Gastroesophageal sphincter (tissue), 4 donors: ENCODE measurements at regions not wholly inside any gene's neighbourhood (a gene's known extent, or its start where the extent isn't known, plus 50 kb on each side); places are given as distances from the start of the nearest gene placed in this dataset.

Experiments used
- ATAC-seq: fragments of 150-250 bp; one replicate; pipeline ENCODE4 v1.9.1; 2016; ENCODE audit warnings: mild to moderate bottlenecking, moderate library complexity
- H3K27ac ChIP-seq, 4 donors: fragments of 200-600 bp; sonication (generic) in 3 of 4; 1 replicate in 3 of 4; 2 replicates in 1 of 4; pipeline ENCODE4 v1.5.1; 2016 to 2019
- H3K27me3 ChIP-seq: fragments of 200-600 bp; sonication (generic); one replicate; pipeline ENCODE4 v1.5.1; 2019
- H3K36me3 ChIP-seq, 2 donors: fragments of 200-600 bp; sonication (generic); one replicate each; pipeline ENCODE4 v1.5.1; 2019; ENCODE audit warnings: control low read depth in 1 of 2
- H3K4me1 ChIP-seq, 3 donors: fragments of 200-600 bp; sonication (generic); 1 replicate in 2 of 3; 2 replicates in 1 of 3; pipeline ENCODE4 v1.5.1; 2016 to 2019; ENCODE audit warnings: control low read depth in 2 of 3
- H3K4me3 ChIP-seq, 2 donors: fragments of 200-600 bp; sonication (generic); one replicate each; pipeline ENCODE4 v1.5.1; 2019; ENCODE audit warnings: mild to moderate bottlenecking in 1 of 2, moderate library complexity in 1 of 2
- H3K9me3 ChIP-seq, 3 donors: fragments of 200-600 bp; sonication (generic); one replicate each; pipeline ENCODE4 v1.5.1; 2017 to 2019; ENCODE audit warnings: control low read depth in 2 of 3
- EP300 ChIP-seq: sonication (generic); formaldehyde crosslinking; IDR thresholded peaks from one replicate; pipeline ENCODE4 v1.6.1; 2017; ENCODE audit warnings: antibody characterized with exemption, mild to moderate bottlenecking
- POLR2A ChIP-seq, 2 donors: fragments of 450-650 bp; IDR thresholded peaks; one replicate each; pipeline ENCODE4 v1.6.1; 2017; ENCODE audit warnings: antibody characterized with exemption in 2 of 2, mild to moderate bottlenecking in 2 of 2, moderate library complexity in 1 of 2
- POLR2AphosphoS5 ChIP-seq: sonication (generic); formaldehyde crosslinking; IDR thresholded peaks from one replicate; pipeline ENCODE4 v1.6.1; 2017; ENCODE audit warnings: antibody characterized with exemption
- WGBS, 2 donors: methylation state at CpG; one replicate each; pipeline ENCODE4 v1.1.5; 2018; ENCODE audit warnings: low coverage in 1 of 2; 5-methylcytosine and 5-hydroxymethylcytosine counted together
- TF ChIP-seq, protein P1 (sequence below), 4 experiments: fragments of 200-600 bp in 2 of 4; fragments of 450-650 bp in 2 of 4; sonication (generic) in 1 of 4; IDR thresholded peaks; one replicate each; pipeline ENCODE4 v1.5.1; 2017 to 2019; ENCODE audit warnings: antibody characterized with exemption in 4 of 4, mild to moderate bottlenecking in 2 of 4, moderate library complexity in 2 of 4

- ATAC-seq, result no peak
- Histone ChIP-seq H3K4me1 (no peaks in the 10 kb centered on the region), H3K27ac (no peak overlapping the region), H3K9me3 (no peaks in the 10 kb centered on the region), H3K27me3 (no peaks in the 10 kb centered on the region), H3K4me3 (no peak overlapping the region), H3K36me3 (no peaks in the 10 kb centered on the region)
- no peak for TF ChIP-seq EP300
- no peak for TF ChIP-seq POLR2A (IDR thresholded peaks at IDR 0.05)
- TF ChIP-seq, protein P1, sequence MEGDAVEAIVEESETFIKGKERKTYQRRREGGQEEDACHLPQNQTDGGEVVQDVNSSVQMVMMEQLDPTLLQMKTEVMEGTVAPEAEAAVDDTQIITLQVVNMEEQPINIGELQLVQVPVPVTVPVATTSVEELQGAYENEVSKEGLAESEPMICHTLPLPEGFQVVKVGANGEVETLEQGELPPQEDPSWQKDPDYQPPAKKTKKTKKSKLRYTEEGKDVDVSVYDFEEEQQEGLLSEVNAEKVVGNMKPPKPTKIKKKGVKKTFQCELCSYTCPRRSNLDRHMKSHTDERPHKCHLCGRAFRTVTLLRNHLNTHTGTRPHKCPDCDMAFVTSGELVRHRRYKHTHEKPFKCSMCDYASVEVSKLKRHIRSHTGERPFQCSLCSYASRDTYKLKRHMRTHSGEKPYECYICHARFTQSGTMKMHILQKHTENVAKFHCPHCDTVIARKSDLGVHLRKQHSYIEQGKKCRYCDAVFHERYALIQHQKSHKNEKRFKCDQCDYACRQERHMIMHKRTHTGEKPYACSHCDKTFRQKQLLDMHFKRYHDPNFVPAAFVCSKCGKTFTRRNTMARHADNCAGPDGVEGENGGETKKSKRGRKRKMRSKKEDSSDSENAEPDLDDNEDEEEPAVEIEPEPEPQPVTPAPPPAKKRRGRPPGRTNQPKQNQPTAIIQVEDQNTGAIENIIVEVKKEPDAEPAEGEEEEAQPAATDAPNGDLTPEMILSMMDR (IDR thresholded peaks at IDR 0.05), result no peak
- no peak for TF ChIP-seq POLR2AphosphoS5
- WGBS, 2 donors, result 82 to 83% methylated on average over 2 of the region's 2 CpGs
These were observed 987.5 kb downstream of the DCDC2C start for GRCh38 chr2:4690913-4691312.

GRCh38 chr2:4693266-4693665 lies 989.9 kb downstream of the DCDC2C start:
- H3K9me3 ChIP-seq, result no peaks in the 10 kb centered on the region
- 42 to 68% methylated on average over 9 of the region's 9 CpGs for WGBS, 2 donors
- no peak overlapping the region for H3K4me3 ChIP-seq
- no peaks in the 10 kb centered on the region for H3K27me3 ChIP-seq
- no peak for TF ChIP-seq POLR2A (IDR thresholded peaks at IDR 0.05)
- TF ChIP-seq, protein P1 (IDR thresholded peaks at IDR 0.05), result no peak
- H3K36me3 ChIP-seq, result no peaks in the 10 kb centered on the region
- no peak for ATAC-seq
- H3K4me1 ChIP-seq, result no peaks in the 10 kb centered on the region
- no peak overlapping the region for H3K27ac ChIP-seq

- WGBS, 2 donors, result 55% methylated on average over 2 of the region's 2 CpGs; no CpG with 5 or more reads in 1 of the 2 donors
- H3K9me3 ChIP-seq, result no peaks in the 10 kb centered on the region
- no peaks in the 10 kb centered on the region for H3K36me3 ChIP-seq
- H3K4me1 ChIP-seq, result no peaks in the 10 kb centered on the region
- no peak for ATAC-seq
- H3K27me3 ChIP-seq, result no peaks in the 10 kb centered on the region
- TF ChIP-seq EP300 (no peak), POLR2A (IDR thresholded peaks at IDR 0.05) (no peak)
- TF ChIP-seq, protein P1 (IDR thresholded peaks at IDR 0.05), result no peak
- H3K4me3 ChIP-seq, result no peak overlapping the region
- no peak overlapping the region for H3K27ac ChIP-seq
These were observed 992.0 kb downstream of the DCDC2C start for GRCh38 chr2:4695281-4695861.

DNA sequence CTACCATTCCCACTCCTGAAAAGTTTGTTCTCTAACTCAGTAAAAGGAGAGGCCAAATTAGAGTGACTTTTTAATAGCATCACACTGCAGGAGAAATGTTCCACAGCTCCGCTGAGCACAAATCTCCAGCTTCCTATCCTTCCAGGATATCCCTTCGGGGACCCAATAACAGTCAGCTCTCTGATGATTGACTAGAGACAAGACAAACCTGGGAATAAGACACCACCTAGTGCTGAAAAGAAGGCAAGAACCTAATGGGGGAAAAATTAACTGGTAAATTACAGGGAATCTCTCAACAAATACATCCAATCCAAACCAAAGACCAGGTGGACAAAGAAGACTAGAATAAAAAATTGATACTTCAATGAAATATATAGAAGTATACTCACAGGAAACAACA lies 977.1 kb upstream of the SOX11 start:
- no peaks in the 10 kb centered on the region for H3K36me3 ChIP-seq
- no peaks in the 10 kb centered on the region for H3K4me1 ChIP-seq
- H3K9me3 ChIP-seq, result peaks cover 0 to 15% (median 0%) of the 10 kb centered on the region in 3 donors
- 60 to 72% methylated on average over 1 to 2 of the region's 2 CpGs for WGBS, 2 donors
- H3K27ac ChIP-seq, result no peak overlapping the region
- H3K27me3 ChIP-seq, result no peaks in the 10 kb centered on the region
- ATAC-seq, result no peak
- TF ChIP-seq EP300 (no peak), POLR2AphosphoS5 (no peak), POLR2A (IDR thresholded peaks at IDR 0.05) (no peak)
- TF ChIP-seq, protein P1 (IDR thresholded peaks at IDR 0.05), result no peak
- H3K4me3 ChIP-seq, result no peak overlapping the region

- TF ChIP-seq POLR2AphosphoS5, result no peak
- no peak for TF ChIP-seq POLR2A (IDR thresholded peaks at IDR 0.05)
These were observed 973.4 kb upstream of the SOX11 start for GRCh38 chr2:4718777-4719176.

More at GRCh38 chr2:4718777-4719176, 973.4 kb upstream of the SOX11 start:
- WGBS, 2 donors, result 79 to 80% methylated on average over 2 to 3 of the region's 4 CpGs
- no peaks in the 10 kb centered on the region for H3K36me3 ChIP-seq
- no peaks in the 10 kb centered on the region for H3K4me1 ChIP-seq
- H3K27ac ChIP-seq, result no peak overlapping the region
- H3K4me3 ChIP-seq, result no peak overlapping the region
- H3K27me3 ChIP-seq, result no peaks in the 10 kb centered on the region
- no peak for ATAC-seq
- peaks cover 0 to 9% (median 0%) of the 10 kb centered on the region in 3 donors for H3K9me3 ChIP-seq
